ENCODE measurements at regions not wholly inside any gene's neighbourhood (a gene's known extent, or its start where the extent isn't known, plus 50 kb on each side); places are given as distances from the start of the nearest gene placed in this dataset.

DNA sequence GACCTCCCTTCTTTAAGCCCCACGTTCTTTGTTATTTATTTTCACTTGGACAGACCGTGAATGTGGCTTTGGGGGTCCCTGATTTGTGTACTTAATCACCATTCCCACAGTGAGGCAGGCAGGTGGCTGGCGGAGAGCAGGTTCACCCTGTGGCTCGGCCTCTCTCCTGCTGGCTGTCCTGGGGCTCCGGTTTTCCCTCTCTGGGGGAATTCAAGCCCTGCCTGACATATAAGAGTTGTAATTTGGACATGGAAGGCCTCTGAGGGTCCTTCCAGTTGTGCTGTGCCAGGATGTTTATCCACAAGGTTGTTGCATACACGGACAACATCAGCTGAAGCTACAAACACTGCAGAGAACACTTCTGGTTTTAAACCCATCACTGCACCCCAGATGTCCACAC is 824.5 kb downstream of the TBC1D22A start:
- DNase-seq (ENCODE audit: low read depth in 2 of 2) = no peak

DNA sequence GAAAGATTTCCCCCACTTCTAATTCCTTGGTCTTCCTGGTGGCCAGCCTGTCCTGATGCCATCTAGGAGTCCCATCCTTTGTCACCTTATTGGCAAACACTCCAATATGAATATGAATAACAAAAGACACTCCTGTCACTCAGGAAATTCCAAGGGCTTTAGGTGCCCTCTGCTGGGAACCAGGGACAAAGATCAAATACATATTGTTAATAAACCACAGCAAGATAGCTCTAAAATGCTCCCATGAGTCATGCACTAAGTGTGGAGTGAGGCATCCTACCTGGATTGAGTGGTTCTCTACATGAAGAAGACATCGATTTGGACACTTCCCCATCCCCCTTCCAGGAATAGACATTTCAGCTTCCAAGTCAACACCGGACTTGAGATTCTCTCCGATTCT is 823.6 kb downstream of the TBC1D22A start:
- no peak for DNase-seq (ENCODE audit: low read depth in 2 of 2)

DNA sequence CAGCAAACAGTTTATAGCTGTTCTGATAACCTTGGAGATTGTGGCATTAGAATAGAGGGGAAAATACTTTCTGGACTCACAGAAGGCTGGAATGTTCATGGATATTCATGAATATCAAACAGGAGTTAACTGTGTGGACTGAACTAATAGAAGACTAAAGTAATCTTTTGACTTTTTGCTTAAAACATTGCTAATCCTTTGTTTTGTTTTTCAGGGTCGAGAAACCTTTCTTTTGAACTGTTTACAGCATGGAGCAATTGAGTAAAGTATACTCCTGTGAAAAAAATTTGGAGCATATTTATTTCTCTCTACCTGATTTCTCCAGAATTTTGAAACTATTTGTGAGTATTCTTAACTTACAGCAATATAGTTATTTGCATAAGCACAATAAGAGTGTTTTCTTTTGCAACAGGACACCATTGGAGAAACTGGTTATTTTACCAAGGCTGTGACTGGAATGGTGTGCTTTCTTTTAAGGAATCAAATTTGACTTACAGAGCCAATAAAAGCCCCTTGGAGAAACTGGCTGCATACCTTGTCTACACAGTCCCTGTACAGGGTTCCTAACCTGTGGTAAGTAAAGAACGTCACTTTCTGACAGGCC is 821.6 kb downstream of the TBC1D22A start:
- no peak for DNase-seq (ENCODE audit: low read depth in 2 of 2)

DNA sequence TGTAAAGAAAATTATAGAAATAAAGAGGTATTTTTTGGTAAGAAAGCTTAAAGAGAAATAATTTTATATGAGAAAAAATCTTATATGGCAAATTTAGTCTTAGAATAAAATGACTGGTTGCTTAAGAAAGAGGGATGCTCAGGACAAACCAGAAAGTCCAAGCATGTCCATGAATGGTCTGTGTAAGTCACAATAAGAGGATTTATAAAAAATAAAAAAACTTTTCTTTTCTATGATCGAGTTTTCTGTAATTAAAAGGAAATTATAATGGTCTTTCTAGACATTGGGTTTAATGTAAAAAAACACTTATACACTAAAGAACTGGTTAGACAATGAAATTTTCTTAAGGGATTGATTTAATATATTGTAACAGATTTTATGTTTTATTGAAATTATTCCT is 819.6 kb downstream of the TBC1D22A start:
- no peak for DNase-seq (ENCODE audit: low read depth in 2 of 2)

DNA sequence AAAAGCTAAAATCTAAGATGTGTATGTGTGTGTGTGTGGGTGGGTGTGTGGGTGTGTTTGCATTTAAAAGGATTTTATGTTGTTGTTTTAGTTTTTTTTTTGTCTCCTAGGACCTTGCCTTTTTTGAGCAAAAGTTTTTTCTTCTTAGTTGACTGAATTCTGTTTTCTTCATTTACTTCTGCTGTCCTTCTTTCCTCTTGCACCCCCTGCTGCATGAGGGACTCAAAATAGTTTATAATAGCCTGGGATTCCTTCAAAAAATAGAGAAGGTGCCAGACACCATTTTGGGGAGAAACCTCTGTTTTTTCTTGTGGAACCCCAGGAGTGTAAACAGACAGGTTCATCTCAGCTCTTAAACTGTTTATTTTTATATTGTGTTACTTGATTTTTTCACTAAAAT is 817.7 kb downstream of the TBC1D22A start:
- DNase-seq (ENCODE audit: low read depth in 2 of 2) = no peak

DNA sequence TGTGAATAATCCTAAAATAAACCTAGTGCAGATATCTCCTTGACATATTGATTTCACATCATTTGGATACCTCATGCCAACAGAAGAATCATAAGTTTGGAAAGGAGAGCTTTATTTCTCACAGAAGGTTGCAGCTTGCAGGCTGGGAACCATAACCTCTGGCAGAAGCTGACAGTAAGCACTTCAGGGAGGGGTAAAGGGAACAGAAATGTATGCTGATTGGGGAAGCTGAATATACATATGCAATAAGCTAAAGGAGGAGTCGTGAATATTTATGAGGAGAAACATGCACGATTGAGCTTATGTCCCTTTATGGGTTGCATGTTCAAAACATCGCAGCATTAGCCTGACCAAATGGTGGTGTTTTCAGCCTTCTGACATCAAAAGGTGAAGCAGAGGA is 814.5 kb downstream of the TBC1D22A start:
- no peak for DNase-seq (ENCODE audit: low read depth in 2 of 2)

DNA sequence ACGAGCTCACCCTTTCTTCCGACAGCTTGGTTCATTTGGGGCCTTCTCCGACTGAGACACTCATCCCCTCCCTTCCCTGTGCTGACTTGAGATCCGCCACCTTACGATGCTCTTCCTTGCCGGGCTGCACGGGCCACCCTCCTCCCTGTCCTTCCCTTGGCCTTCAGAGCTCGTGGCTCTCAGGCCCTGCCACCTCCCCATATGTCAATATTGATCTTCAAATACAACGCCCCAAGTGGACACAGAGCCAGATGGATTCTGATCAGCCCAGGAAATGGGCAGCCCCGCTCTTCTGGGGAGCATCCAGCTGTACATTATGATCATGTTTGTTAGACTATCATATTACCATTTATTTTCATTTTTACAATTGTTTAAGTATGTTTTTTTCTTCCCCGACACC is 812.8 kb downstream of the TBC1D22A start:
- no peak for DNase-seq (ENCODE audit: low read depth in 2 of 2)

DNA sequence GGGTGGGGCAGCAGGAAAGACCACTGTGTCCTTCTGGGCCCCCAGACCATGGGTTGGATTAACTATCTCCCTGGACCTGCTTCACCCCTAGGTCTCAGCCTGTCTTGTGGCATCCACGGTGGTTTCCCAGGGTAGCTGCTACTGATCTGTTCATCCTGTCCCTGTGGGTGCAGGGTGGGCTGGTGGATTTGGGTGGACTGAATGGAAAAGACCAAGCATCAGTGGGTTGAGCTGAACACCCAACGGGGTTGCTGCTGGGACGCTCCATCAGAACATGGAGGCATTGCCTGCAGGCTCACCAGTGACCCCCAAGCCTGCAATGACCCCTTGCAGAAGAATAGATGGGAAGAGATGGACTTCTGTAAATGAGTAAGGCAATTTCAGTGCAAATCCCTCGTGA is 812.1 kb downstream of the TBC1D22A start:
- DNase-seq (ENCODE audit: low read depth in 2 of 2) = no peak

DNA sequence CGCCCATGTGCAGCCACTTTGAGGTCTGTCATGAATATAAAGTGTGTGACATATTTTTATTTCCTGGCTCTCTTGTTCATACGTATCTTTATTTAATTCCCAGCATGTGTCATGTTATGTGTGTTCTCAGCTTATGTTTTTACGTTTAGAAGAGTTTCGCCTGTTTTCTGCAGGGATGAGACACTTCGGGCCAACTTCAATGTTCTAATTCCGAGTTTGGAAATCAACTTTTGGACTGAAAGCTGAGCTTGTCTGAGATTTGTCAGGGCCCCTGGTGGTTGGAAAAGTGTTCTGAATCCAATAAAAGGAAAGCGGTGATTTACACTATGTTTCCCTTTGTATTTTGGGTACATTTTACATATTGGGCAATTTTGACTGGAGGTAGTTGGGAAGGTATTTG is 810.7 kb downstream of the TBC1D22A start:
- no peak for DNase-seq (ENCODE audit: low read depth in 2 of 2)

DNA sequence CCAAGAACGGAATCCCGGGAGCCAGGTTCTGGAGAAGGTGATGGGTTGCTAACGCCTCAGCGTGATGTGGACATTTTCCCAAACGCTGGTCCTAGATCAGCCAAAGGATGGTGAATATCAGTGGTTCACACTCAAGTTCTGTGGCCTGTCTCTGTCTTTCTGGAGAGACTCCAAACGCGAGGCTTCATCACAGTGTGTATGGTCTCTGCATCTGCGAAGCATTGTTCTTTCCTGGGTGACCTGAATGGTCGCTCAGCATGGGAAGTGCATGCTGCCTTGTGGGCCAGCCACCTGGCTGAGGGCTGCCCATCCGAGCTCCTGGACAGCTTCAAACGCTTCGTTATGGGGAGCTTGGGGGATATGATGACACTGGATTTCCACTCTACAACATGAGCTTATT is 810.0 kb downstream of the TBC1D22A start:
- no peak for DNase-seq (ENCODE audit: low read depth in 2 of 2)

DNA sequence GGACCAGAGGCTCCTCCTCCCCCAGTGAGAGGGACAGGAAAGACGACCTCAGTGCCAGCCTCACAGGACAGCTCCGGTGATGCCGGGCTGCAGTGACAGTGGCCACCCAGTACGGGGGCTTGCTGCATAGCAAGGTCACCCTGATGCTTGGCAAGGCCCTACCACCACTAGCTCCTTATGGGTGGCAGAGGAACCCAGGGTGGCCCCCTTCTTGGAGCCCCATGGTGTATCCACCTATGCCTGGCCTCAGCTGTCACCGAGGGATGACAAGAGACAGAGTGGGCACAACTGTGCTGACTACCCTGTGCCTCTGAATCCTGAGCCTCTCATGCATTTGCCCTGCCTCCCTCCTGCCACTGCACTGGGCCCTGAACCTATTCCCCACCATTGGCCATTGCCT is 809.2 kb downstream of the TBC1D22A start:
- no peak for DNase-seq (ENCODE audit: low read depth in 2 of 2)

DNA sequence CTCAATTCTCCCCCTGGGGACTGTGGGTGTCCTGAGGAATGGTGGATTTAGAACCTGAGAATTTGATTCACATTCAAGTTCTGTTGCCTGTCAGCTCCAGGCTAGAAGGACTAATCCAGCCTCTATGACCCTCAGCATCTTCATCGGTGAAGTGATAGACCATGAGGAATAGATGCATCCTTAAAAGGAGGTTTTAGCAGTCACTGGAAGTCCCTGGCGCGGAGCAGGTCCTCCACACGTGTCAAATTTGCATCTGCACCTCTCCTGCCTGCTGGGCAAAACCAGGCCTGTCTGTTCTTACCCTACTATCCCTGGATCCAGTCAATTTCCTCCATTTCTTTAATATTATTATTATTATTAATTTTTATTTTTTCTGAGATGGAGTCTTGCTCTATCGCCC is 808.4 kb downstream of the TBC1D22A start:
- DNase-seq (ENCODE audit: low read depth in 2 of 2) = no peak

DNA sequence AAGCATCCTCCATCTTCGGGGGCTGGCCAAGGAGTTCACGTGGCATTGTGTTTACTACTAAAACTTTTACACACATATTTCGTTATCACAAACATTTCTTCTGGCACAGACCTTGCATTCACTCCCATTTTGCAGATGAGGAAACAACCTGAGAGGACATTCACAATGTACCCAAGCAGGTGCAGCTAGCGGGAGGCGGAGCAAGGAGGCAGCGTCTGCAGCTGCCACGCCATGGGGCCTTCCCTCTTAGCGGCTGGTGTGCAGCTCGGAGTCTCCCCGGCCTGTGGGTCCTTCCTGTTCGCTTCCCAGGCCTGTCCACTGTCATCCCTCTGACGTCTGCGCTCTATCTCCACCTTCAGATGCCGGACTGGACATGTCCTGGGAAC is 807.8 kb downstream of the TBC1D22A start:
- DNase-seq (ENCODE audit: low read depth in 2 of 2) = no peak

DNA sequence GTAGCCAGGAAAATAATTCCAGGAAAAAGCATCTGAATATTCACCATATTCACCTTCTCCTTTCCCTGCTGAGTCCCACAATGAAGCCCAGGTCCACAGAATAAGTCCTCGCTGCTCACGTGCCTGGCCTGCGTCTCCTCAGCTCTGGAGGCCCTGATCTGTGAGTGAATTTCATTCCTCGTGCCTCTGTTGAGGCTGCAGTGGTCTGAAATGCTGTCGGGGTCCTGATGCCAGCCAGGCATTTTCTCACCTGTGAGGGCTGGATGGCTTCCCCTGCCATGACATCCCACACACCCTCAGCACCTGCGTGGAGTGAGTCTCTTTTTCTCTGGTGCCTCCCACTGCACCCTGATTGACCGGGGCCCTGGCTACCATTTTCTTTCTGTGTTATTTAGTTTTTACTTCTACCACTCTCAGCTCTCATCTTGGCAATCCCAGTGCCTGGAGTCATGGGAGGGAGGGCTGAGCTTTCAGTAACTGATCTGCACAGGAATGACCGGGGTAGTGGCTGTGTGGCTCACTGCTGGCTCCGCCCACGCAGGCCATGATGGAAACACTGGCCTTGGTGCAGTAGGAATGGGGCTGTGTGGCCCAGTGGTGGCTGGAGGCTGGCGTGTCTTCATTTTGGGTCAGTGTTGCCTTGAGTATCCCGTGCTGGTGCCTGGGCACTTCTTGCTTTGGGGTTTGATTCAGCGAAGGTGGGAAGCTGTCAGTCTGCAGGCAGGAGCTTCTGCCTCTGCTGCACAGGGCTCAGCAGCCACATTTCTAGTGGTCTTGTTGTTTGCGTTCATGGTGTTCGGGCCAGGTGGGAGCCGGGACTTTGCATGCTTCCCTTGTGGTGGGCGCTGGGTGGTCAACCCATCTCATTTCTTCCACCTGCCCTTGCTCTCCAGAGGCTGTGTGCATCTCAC is 807.2 kb downstream of the TBC1D22A start:
- no peak for DNase-seq (ENCODE audit: low read depth in 2 of 2)

DNA sequence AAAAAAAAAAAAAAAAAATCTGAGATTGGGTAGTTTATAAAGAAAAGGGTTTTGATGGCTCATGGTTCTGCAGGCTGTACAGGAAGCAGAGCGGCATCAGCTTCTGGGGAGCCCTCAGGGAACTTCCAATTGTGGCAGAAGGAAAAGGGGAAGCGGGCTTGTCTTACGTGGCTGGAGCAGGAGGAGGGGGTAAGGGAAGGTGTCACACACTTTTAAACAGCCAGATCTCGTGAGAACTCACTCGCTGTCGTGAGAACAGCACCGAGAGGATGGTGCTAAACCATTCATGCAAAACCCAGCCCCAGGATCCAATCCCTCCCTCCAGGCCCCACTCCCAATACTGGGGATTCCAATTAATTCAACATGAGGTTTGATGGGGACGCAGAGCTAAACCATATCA is 806.2 kb downstream of the TBC1D22A start:
- DNase-seq (ENCODE audit: low read depth in 2 of 2) = no peak

DNA sequence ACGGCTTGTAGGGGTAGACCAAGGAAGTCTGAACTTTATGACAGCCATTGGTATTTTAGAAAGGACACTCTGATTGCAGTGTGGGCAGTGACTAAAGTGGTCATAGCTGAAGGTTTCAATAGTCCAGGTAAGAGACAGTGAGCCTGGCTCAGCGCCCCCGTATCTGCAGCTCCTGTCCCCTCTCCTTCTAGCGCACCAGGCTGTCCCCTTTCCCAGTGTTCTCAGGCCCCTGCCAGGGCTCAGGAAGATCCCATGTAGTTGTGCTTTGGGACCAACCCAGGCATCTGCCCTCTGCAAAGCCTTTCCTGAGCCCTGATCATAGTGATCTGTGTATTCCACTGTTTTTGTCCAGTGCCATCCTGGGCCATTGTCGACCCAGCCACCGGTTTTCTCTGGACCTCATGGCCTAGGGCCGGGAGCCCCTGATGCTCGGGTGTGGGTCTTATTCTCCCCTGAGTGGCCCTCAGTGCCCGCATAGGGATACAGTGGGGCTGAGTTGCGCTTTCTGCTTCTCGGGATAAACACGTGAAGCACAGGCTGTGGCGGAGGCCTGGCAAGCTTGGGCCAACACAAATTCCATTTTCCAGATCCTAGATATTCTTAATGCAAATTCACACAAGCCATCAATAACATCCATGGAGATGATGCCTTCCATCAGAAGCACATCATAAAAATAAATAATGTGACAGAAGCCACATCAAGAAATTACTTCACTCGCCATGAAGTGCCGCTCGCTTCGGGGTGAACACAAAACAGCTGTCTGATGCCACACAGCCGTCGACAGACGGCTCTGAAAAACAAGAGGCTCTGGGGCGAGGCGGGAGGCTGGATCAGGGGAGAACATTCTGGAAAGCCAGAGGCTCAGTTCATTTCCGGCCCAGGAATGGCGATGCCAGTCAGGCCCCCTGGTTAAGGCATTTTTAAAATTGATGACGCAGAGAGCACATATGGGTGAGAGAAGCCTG is 805.0 kb downstream of the TBC1D22A start:
- DNase-seq (ENCODE audit: low read depth in 2 of 2) = no peak

DNA sequence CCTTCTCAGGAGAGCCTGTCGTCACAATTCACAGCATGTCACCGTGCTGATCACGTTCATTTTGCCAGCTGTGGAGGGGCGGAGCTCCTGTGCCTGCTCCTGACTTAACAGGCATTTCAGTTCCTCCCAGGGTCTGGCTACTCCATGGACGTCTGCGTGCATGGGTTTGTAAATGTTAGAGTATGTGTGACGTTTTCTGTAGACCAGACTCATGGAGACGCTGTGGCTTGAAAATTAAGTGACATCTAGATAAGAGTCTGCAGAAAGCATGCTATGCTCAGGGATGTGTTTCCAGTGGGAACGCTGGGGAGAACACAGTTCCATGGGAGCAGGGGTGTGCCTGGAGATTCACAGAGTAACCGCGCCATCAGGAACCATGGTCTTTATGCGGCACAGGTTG is 804.0 kb downstream of the TBC1D22A start:
- DNase-seq (ENCODE audit: low read depth in 2 of 2) = no peak

DNA sequence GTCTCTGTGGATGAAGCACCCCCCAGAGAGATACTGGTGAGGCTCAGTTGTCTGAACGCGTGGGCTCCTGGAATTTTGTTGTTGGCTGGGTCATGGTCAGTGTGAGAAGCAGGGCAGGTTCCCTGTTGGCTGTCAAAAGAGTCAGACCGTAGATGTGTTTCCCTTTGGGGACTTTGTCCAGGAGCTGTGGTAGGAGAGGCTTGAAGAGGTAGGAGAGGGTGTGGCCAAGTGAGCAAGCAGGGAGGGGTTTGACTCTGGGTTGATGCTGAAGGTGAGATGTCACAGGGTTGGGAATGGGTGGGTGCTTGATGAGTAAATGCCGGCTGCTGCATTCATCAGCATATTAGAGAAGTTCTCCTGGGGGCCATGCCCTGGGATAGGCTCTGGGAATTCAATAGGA is 803.2 kb downstream of the TBC1D22A start:
- DNase-seq (ENCODE audit: low read depth in 2 of 2) = no peak

DNA sequence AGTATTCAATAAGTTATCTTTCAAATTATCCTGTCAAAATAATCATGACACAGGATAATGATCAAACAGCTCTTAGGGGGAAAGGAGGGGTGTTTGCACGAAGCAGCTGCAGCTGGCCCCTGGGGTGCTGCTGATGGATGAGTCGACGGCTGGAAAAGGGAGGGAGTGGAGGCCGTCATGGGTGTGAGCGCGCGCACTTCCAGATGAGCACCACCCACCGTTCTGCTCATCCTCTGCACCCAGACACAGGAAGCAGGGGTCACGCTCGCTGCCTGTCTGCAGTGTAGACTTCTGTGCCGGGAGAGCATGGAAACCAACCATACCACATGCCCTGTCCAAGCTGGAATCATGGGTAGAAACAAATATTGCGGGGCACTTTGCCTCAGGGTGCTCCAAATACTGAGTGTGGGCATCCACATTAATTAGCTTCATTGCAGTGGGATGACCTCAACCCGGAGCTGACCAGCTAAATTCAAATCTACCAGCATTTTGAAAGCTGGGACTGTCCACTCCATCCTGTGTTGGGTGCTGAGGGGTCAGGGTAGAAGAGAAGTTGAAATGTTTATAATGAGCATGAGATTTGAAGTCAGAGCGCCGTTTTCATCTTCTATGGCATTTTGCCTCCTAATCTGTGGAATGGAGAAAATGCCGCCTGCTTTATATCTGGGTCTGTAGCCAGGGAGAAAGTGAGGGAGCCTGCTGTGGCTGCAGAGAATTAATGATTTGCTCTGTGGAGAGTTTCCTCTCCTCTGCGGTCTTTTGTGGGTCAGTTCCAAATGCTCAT is 802.4 kb downstream of the TBC1D22A start:
- DNase-seq (ENCODE audit: low read depth in 2 of 2) = no peak

DNA sequence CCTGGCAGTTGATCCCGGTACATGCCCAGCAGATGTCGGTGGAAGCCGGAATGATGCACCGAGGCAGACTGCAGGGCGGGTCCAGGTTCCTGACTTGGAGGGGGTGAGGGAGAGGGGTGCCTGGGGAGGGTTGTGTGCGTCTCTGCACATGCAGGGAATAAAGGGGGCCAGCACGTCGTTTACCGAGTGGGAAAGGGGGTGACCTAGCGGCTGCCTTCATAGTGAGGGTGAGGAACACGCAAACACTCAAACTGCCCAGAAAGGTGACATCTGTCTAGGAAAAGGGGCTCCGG is 801.7 kb downstream of the TBC1D22A start:
- DNase-seq (ENCODE audit: low read depth in 2 of 2) = no peak

DNA sequence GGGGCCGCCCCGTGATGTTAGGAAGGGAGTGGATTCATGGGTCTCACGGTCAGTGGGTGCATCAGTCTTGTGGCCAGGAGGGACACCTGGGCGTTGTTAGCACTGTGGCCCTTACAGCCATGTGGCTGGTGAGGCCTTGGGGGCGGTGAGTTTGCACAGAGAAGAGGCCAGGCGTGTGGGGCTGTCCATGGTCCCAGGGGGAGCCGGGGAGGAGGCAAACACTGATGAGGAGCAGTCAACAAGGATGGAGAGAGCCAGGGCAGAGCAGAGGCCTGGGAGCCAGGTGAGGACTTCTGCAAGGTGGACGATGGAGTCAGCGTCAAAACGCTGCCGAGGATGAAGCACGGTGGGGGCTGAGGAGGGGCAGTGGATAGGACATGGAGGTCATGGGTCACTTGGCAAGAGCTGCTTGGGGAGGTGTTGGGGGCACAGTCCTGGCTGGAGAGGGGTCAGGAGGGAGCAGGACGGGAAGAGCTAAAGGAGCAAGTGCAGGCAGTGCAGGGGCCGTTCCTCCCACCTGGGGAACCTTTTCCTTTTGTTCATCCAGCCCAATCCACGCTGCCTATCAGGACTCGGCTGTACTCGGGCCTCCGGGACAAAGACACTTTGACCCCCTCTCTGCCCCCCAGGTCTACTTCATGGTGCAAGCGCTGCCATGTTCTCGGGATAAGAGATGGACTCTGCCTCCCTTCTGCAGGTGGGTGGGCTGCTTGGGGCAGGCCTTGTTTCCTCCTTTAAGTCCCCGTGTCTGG is 801.1 kb downstream of the TBC1D22A start:
- no peak for DNase-seq (ENCODE audit: low read depth in 2 of 2)
